Thyroid gland (tissue), 4 donors: ENCODE measurements at regions not wholly inside any gene's neighbourhood (a gene's known extent, or its start where the extent isn't known, plus 50 kb on each side); places are given as distances from the start of the nearest gene placed in this dataset.

Source experiments
- DNase-seq, 2 donors: peaks; one replicate each; pipeline ENCODE4 v3.0.0-alpha.2; 2019
- H3K27ac ChIP-seq, 3 donors: fragments of 200-600 bp; sonication (generic); 1 replicate in 2 of 3; 2 replicates in 1 of 3; pipeline ENCODE4 v1.5.1; 2016 to 2019; ENCODE audit warnings: mild to moderate bottlenecking in 1 of 3, moderate library complexity in 1 of 3
- H3K27me3 ChIP-seq: fragments of 200-600 bp; sonication (generic); one replicate; pipeline ENCODE4 v1.5.1; 2019
- H3K36me3 ChIP-seq, 2 donors: fragments of 200-600 bp; sonication (generic); one replicate each; pipeline ENCODE4 v1.5.1; 2016 to 2019
- H3K4me1 ChIP-seq, 2 donors: fragments of 200-600 bp; sonication (generic); one replicate each; pipeline ENCODE4 v1.5.1; 2017 to 2019
- H3K4me3 ChIP-seq, 3 donors: fragments of 200-600 bp; sonication (generic); replicated peaks in 1 of 3; 1 replicate in 2 of 3; 2 replicates in 1 of 3; pipeline ENCODE4 v1.5.1; 2016; ENCODE audit warnings: mild to moderate bottlenecking in 1 of 3
- H3K9me3 ChIP-seq: fragments of 200-600 bp; sonication (generic); one replicate; pipeline ENCODE4 v1.5.1; 2017
- POLR2A ChIP-seq, 2 donors: fragments of 450-650 bp; IDR thresholded peaks; one replicate each; pipeline ENCODE4 v1.6.1; 2017; ENCODE audit warnings: antibody characterized with exemption in 2 of 2, mild to moderate bottlenecking in 2 of 2, moderate library complexity in 1 of 2
- WGBS, 2 donors: methylation state at CpG; one replicate each; pipeline ENCODE4 v1.1.5; 2017; 5-methylcytosine and 5-hydroxymethylcytosine counted together
- intact Hi-C: fragments of 100-400 bp; cut with DNase I; formaldehyde crosslinking; loops from one replicate; pipeline ENCODE4 v1.15.1; 2023
- TF ChIP-seq, protein P1 (sequence below), 6 experiments: fragments of 200-600 bp in 3 of 6; fragments of 450-650 bp in 3 of 6; sonication (generic) in 3 of 6; IDR thresholded peaks; one replicate each; pipeline ENCODE4 v1.5.1; 2016 to 2019; ENCODE audit warnings: antibody characterized with exemption in 6 of 6, mild to moderate bottlenecking in 2 of 6, inconsistent platforms in 1 of 6, moderate library complexity in 1 of 6

GRCh38 chr2:217471319-217471718 is 531.5 kb downstream of the TNS1 start:
- DNase-seq, result no peak
- intact Hi-C loops, result no loop called here
- TF ChIP-seq POLR2A (IDR thresholded peaks at IDR 0.05), result no peak
- TF ChIP-seq, protein P1, sequence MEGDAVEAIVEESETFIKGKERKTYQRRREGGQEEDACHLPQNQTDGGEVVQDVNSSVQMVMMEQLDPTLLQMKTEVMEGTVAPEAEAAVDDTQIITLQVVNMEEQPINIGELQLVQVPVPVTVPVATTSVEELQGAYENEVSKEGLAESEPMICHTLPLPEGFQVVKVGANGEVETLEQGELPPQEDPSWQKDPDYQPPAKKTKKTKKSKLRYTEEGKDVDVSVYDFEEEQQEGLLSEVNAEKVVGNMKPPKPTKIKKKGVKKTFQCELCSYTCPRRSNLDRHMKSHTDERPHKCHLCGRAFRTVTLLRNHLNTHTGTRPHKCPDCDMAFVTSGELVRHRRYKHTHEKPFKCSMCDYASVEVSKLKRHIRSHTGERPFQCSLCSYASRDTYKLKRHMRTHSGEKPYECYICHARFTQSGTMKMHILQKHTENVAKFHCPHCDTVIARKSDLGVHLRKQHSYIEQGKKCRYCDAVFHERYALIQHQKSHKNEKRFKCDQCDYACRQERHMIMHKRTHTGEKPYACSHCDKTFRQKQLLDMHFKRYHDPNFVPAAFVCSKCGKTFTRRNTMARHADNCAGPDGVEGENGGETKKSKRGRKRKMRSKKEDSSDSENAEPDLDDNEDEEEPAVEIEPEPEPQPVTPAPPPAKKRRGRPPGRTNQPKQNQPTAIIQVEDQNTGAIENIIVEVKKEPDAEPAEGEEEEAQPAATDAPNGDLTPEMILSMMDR (IDR thresholded peaks at IDR 0.05), result no peak
- Histone ChIP-seq H3K36me3 (no peaks in the 10 kb centered on the region), H3K27ac (no peak overlapping the region), H3K4me3 (no peak overlapping the region), H3K4me1 (peaks cover 22 to 27% of the 10 kb centered on the region in 2 donors), H3K27me3 (no peaks in the 10 kb centered on the region), H3K9me3 (no peaks in the 10 kb centered on the region)
- WGBS, 2 donors, result 85 to 94% methylated on average over 1 of the region's 1 CpG

GRCh38 chr2:217469203-217469810 is 533.5 kb downstream of the TNS1 start:
- Histone ChIP-seq H3K36me3 (no peaks in the 10 kb centered on the region), H3K4me1 (peaks cover 9 to 10% of the 10 kb centered on the region in 2 donors), H3K4me3 (no peak overlapping the region), H3K27ac (no peak overlapping the region), H3K9me3 (no peaks in the 10 kb centered on the region), H3K27me3 (no peaks in the 10 kb centered on the region)
- 97 to 100% methylated on average over 2 of the region's 2 CpGs for WGBS, 2 donors
- TF ChIP-seq POLR2A (IDR thresholded peaks at IDR 0.05), result no peak
- TF ChIP-seq, protein P1 (IDR thresholded peaks at IDR 0.05), result no peak
- DNase-seq, result no peak
- intact Hi-C loops, result no loop called here

- no peak for DNase-seq
- no peak overlapping the region for H3K27ac ChIP-seq
- no peaks in the 10 kb centered on the region for H3K27me3 ChIP-seq
- no peaks in the 10 kb centered on the region for H3K9me3 ChIP-seq
- no peak overlapping the region for H3K4me3 ChIP-seq
- TF ChIP-seq, protein P1 (IDR thresholded peaks at IDR 0.05), result no peak
- TF ChIP-seq POLR2A (IDR thresholded peaks at IDR 0.05), result no peak
- peaks cover 7 to 8% of the 10 kb centered on the region in 2 donors for H3K4me1 ChIP-seq
- no peaks in the 10 kb centered on the region for H3K36me3 ChIP-seq
- intact Hi-C loops, result no loop called here
- 91 to 97% methylated on average over 2 of the region's 2 CpGs for WGBS, 2 donors
These were observed 534.6 kb downstream of the TNS1 start for GRCh38 chr2:217468042-217468830.

GRCh38 chr2:217467331-217467730 is 535.5 kb downstream of the TNS1 start:
- Histone ChIP-seq H3K27ac (no peak overlapping the region), H3K4me1 (peaks cover 8 to 16% of the 10 kb centered on the region in 2 donors), H3K4me3 (no peak overlapping the region), H3K36me3 (no peaks in the 10 kb centered on the region), H3K9me3 (no peaks in the 10 kb centered on the region), H3K27me3 (no peaks in the 10 kb centered on the region)
- 54 to 86% methylated on average over 8 of the region's 8 CpGs for WGBS, 2 donors
- TF ChIP-seq POLR2A (IDR thresholded peaks at IDR 0.05), result no peak
- TF ChIP-seq, protein P1 (IDR thresholded peaks at IDR 0.05), result no peak
- intact Hi-C loops, result no loop called here
- no peak for DNase-seq

DNA sequence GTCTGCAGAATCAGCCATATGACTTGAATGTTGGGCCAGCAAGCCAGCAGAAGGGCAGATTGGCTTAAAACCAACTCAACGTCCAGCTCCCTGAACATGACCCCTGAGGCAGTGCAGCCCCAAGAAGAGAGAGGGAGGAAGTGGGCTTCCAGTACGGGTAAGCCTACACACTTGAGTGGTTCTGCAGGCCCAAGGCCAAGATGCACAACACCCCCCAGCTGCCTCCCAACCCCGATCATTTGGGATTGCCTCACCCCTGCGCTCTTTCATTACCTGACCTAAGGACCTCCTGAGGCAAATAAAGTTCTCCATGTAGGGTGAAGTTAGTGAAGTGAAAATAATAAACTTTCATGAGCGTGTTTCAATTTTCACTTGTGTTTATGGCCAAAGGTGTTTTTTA is 536.0 kb downstream of the TNS1 start:
- H3K27me3 ChIP-seq, result no peaks in the 10 kb centered on the region
- H3K27ac ChIP-seq, result no peak overlapping the region
- intact Hi-C loops, result no loop called here
- WGBS, 2 donors, result 56 to 65% methylated on average over 5 of the region's 5 CpGs
- no peaks in the 10 kb centered on the region for H3K9me3 ChIP-seq
- no peaks in the 10 kb centered on the region for H3K36me3 ChIP-seq
- H3K4me3 ChIP-seq, result no peak overlapping the region
- H3K4me1 ChIP-seq, result peaks cover 8 to 16% of the 10 kb centered on the region in 2 donors
- TF ChIP-seq POLR2A (IDR thresholded peaks at IDR 0.05), result no peak
- TF ChIP-seq, protein P1 (IDR thresholded peaks at IDR 0.05), result no peak
- peak in 1 of 2 donors; percentile 16 for DNase-seq
